ENCODE measurements at regions not wholly inside any gene's neighbourhood (a gene's known extent, or its start where the extent isn't known, plus 50 kb on each side); places are given as distances from the start of the nearest gene placed in this dataset.

DNA sequence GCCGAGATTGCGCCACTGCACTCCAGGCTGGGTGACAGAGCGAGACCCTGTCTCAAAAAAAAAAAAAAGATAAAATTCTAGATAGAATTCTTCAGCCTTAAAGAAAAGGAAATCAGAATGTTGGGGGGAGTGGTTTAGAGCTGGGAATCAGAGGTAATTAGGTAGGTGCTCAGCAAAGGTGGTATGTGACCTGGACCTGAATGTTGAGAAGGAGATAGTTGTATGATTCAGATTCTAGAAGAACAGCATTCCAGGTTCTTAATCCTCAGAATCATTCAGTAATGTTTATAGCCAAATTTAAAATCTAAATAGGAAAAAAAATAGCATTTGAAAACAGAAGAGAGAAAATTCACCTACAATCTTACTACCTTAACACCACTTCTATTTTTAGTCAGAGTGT lies 71.3 kb upstream of the UBE2E1 start:
- TF ChIP-seq, protein P1, sequence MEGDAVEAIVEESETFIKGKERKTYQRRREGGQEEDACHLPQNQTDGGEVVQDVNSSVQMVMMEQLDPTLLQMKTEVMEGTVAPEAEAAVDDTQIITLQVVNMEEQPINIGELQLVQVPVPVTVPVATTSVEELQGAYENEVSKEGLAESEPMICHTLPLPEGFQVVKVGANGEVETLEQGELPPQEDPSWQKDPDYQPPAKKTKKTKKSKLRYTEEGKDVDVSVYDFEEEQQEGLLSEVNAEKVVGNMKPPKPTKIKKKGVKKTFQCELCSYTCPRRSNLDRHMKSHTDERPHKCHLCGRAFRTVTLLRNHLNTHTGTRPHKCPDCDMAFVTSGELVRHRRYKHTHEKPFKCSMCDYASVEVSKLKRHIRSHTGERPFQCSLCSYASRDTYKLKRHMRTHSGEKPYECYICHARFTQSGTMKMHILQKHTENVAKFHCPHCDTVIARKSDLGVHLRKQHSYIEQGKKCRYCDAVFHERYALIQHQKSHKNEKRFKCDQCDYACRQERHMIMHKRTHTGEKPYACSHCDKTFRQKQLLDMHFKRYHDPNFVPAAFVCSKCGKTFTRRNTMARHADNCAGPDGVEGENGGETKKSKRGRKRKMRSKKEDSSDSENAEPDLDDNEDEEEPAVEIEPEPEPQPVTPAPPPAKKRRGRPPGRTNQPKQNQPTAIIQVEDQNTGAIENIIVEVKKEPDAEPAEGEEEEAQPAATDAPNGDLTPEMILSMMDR (IDR thresholded peaks at IDR 0.05), result no peak
- no peak for TF ChIP-seq POLR2AphosphoS5 (IDR thresholded peaks at IDR 0.05)
- no peak for TF ChIP-seq POLR2A (IDR thresholded peaks at IDR 0.05)
- TF ChIP-seq EP300 (IDR thresholded peaks at IDR 0.05), result no peak
